ENCODE measurements at regions not wholly inside any gene's neighbourhood (a gene's known extent, or its start where the extent isn't known, plus 50 kb on each side); places are given as distances from the start of the nearest gene placed in this dataset.

GRCh38 chr1:93811326-93812065 is 67.5 kb downstream of the DNTTIP2 start:
- no peaks in the 10 kb centered on the region for H3K9me2 ChIP-seq (ENCODE audit: insufficient read depth, low read length)
- H3K27me3 ChIP-seq (ENCODE audit: insufficient read depth, low read depth, low read length): no peaks in the 10 kb centered on the region
- H3F3A ChIP-seq (ENCODE audit: insufficient read depth, low read length, poor library complexity, severe bottlenecking): no peaks in the 10 kb centered on the region
- H3K9ac ChIP-seq (ENCODE audit: low read length): no peak overlapping the region
- H3K9me3 ChIP-seq (ENCODE audit: low read length): no peaks in the 10 kb centered on the region
- no peak for TF ChIP-seq SMC3 (conservative IDR thresholded peaks at IDR 0.05; ENCODE audit: poor library complexity)
- no peak for TF ChIP-seq EZH2 (IDR thresholded peaks at IDR 0.05; ENCODE audit: borderline replicate concordance, insufficient read depth, low read length, poor library complexity, severe bottlenecking)
- TF ChIP-seq, protein P1, sequence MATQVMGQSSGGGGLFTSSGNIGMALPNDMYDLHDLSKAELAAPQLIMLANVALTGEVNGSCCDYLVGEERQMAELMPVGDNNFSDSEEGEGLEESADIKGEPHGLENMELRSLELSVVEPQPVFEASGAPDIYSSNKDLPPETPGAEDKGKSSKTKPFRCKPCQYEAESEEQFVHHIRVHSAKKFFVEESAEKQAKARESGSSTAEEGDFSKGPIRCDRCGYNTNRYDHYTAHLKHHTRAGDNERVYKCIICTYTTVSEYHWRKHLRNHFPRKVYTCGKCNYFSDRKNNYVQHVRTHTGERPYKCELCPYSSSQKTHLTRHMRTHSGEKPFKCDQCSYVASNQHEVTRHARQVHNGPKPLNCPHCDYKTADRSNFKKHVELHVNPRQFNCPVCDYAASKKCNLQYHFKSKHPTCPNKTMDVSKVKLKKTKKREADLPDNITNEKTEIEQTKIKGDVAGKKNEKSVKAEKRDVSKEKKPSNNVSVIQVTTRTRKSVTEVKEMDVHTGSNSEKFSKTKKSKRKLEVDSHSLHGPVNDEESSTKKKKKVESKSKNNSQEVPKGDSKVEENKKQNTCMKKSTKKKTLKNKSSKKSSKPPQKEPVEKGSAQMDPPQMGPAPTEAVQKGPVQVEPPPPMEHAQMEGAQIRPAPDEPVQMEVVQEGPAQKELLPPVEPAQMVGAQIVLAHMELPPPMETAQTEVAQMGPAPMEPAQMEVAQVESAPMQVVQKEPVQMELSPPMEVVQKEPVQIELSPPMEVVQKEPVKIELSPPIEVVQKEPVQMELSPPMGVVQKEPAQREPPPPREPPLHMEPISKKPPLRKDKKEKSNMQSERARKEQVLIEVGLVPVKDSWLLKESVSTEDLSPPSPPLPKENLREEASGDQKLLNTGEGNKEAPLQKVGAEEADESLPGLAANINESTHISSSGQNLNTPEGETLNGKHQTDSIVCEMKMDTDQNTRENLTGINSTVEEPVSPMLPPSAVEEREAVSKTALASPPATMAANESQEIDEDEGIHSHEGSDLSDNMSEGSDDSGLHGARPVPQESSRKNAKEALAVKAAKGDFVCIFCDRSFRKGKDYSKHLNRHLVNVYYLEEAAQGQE (IDR thresholded peaks at IDR 0.05; ENCODE audit: borderline replicate concordance): no peak
- TF ChIP-seq TAF1 (IDR thresholded peaks at IDR 0.05; ENCODE audit: low read depth): no peak
- TF ChIP-seq POLR2AphosphoS5 (IDR thresholded peaks at IDR 0.05): no peak
- TF ChIP-seq, protein P2, sequence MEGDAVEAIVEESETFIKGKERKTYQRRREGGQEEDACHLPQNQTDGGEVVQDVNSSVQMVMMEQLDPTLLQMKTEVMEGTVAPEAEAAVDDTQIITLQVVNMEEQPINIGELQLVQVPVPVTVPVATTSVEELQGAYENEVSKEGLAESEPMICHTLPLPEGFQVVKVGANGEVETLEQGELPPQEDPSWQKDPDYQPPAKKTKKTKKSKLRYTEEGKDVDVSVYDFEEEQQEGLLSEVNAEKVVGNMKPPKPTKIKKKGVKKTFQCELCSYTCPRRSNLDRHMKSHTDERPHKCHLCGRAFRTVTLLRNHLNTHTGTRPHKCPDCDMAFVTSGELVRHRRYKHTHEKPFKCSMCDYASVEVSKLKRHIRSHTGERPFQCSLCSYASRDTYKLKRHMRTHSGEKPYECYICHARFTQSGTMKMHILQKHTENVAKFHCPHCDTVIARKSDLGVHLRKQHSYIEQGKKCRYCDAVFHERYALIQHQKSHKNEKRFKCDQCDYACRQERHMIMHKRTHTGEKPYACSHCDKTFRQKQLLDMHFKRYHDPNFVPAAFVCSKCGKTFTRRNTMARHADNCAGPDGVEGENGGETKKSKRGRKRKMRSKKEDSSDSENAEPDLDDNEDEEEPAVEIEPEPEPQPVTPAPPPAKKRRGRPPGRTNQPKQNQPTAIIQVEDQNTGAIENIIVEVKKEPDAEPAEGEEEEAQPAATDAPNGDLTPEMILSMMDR (IDR thresholded peaks at IDR 0.05; ENCODE audit: poor library complexity, severe bottlenecking): no peak
- TF ChIP-seq RAD21 (conservative IDR thresholded peaks at IDR 0.05): no peak
- TF ChIP-seq MXI1 (conservative IDR thresholded peaks at IDR 0.05; ENCODE audit: poor library complexity, severe bottlenecking): no peak
- H3K4me3 ChIP-seq (ENCODE audit: low read length): no peak overlapping the region
- no peaks in the 10 kb centered on the region for H3K79me2 ChIP-seq (replicated peaks; ENCODE audit: insufficient read depth, low read length)
- no peaks in the 10 kb centered on the region for H4K20me1 ChIP-seq (ENCODE audit: insufficient read depth)
- H2AFZ ChIP-seq (ENCODE audit: low read depth, low read length): no peak overlapping the region
- no peaks in the 10 kb centered on the region for H3K36me3 ChIP-seq (ENCODE audit: insufficient read depth, low read length)
- no peak overlapping the region for H3K4me2 ChIP-seq (ENCODE audit: low read length)
- H3K27ac ChIP-seq (ENCODE audit: low read length): no peak overlapping the region

- Histone ChIP-seq H3K79me2 (replicated peaks; ENCODE audit: insufficient read depth, low read length) (no peaks in the 10 kb centered on the region), H3K9ac (ENCODE audit: low read length) (no peak overlapping the region), H2AFZ (ENCODE audit: low read depth, low read length) (no peak overlapping the region), H3K9me2 (ENCODE audit: insufficient read depth, low read length) (no peaks in the 10 kb centered on the region), H3K27me3 (ENCODE audit: insufficient read depth, low read depth, low read length) (no peaks in the 10 kb centered on the region), H4K20me1 (ENCODE audit: insufficient read depth) (no peaks in the 10 kb centered on the region), H3K27ac (ENCODE audit: low read length) (no peak overlapping the region), H3K4me2 (ENCODE audit: low read length) (no peak overlapping the region), H3K4me3 (ENCODE audit: low read length) (no peak overlapping the region), H3K9me3 (ENCODE audit: low read length) (no peaks in the 10 kb centered on the region), H3F3A (ENCODE audit: insufficient read depth, low read length, poor library complexity, severe bottlenecking) (no peaks in the 10 kb centered on the region), H3K36me3 (ENCODE audit: insufficient read depth, low read length) (no peaks in the 10 kb centered on the region)
- TF ChIP-seq TAF1 (IDR thresholded peaks at IDR 0.05; ENCODE audit: low read depth) (no peak), RAD21 (conservative IDR thresholded peaks at IDR 0.05) (no peak), EP300 (conservative IDR thresholded peaks at IDR 0.05; ENCODE audit: poor library complexity, severe bottlenecking) (no peak), SMC3 (conservative IDR thresholded peaks at IDR 0.05; ENCODE audit: poor library complexity) (no peak), POLR2AphosphoS5 (IDR thresholded peaks at IDR 0.05) (no peak), EZH2 (IDR thresholded peaks at IDR 0.05; ENCODE audit: borderline replicate concordance, insufficient read depth, low read length, poor library complexity, severe bottlenecking) (no peak), MXI1 (conservative IDR thresholded peaks at IDR 0.05; ENCODE audit: poor library complexity, severe bottlenecking) (no peak)
- TF ChIP-seq, protein P2 (IDR thresholded peaks at IDR 0.05; ENCODE audit: poor library complexity, severe bottlenecking): no peak
- TF ChIP-seq, protein P1 (IDR thresholded peaks at IDR 0.05; ENCODE audit: borderline replicate concordance): no peak
Observed at GRCh38 chr1:93810316-93810715, 68.7 kb downstream of the DNTTIP2 start.

Data from neural cell (in vitro differentiated cells).